ENCODE measurements at regions not wholly inside any gene's neighbourhood (a gene's known extent, or its start where the extent isn't known, plus 50 kb on each side); places are given as distances from the start of the nearest gene placed in this dataset.
"Not testable (repeated sequence)": the region's sequence is repeated elsewhere in the genome, so short reads cannot be mapped to it uniquely, and the experiment has no call there.

DNA sequence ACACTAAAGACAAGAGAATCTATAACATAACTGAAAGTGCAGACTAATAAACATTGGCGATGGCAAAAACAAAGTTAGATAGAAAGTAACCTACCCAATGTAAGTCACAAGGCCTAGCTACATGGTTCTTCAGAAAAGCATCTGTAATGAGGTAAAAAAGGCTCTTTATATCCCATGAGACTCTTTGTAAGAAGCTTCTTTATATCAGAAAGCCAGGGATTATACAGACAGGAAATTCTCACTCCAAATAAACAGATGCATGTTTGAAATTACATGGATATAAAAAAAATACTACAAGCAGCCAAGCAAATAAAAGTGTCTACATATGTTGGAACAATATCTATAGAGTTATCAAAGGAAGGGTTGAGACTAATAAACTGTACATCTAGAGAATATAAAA, 284.9 kb upstream of the NRSN1 start:
- DNase-seq, result no peak

DNA sequence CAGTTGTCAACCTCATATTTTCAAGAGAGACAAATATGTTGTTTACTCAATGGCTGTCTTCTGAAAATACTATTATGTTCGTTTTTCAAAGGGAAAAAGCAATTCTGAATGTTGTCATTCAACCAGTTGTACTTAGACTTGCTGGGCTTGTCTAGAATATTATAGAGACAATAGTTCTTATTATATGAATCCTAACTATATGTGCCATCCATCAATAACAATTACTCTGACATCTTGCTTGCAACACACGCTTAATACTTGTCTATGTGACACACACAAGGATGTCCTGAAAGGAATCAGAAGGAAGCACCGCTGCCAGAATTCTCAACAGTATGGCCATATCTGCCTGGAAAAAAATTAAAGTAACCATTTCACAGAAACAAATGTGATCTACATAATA, 283.3 kb upstream of the NRSN1 start:
- DNase-seq, result no peak

DNA sequence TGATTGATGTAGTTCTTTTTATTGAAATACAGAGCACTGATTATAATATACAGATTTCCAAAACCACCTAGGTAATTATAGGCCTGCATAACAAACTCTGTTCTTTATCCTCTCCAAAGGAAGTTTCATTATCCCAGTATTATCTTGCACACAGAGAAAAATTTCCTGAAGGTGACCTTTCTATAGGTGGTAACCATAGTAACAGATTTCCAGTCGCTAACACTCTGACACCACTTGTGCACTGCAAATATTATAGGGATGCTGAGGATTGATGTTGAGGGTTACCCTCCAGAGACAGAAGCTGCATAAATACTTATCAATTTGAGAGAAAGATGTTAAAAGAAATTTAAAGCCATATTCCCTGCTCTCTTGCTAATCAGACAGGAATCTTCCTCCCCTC, 274.5 kb upstream of the NRSN1 start:
- no peak for DNase-seq

DNA sequence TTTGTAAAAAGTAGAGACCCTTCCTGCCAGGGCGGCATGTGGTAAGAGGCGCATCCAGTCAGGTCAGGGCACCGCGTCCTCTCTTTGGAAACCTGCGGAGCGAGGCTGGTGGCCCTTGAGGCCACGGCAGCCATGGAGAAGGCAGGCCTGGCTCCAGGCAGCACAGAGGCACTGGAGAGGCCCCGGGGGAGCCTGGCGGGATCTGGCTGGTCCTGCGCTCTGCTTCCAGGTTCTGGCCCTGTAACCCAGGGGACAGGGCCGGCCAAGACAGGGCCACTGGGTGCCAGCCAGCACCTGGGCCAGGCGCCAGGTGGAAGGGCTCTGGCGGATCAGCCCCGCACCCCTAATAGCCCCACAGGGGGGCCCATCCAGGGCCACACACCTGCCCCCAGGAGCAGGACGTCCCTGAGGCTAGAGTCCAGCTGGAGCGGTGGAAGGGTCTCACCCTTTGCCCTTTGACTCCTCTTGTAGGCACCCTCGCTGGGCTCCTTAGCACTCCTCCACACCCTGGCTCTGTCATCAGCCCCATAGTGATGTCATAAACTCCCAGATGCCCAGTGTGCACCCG, 272.4 kb upstream of the NRSN1 start:
- DNase-seq, result not testable (repeated sequence)

DNA sequence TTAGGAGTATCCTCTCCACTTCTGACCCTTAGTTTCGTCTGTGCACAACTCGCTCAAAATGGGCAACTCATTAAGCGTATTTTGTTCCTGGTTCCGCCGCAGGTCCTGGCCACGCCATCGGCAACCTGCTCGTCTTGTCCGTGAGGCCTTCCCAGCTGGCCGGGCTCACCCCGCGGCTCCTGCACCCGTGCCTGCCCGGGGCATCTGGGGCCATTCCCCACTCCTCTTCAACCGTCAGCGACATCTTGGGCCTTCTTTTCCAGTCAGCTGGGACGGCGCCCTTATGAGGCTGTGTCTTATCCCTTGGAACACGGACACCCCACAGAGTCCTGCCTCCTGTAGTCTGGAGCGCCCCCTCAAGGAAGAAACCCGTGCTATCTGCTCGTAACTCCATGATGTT, 271.9 kb upstream of the NRSN1 start:
- DNase-seq, result not testable (repeated sequence)

DNA sequence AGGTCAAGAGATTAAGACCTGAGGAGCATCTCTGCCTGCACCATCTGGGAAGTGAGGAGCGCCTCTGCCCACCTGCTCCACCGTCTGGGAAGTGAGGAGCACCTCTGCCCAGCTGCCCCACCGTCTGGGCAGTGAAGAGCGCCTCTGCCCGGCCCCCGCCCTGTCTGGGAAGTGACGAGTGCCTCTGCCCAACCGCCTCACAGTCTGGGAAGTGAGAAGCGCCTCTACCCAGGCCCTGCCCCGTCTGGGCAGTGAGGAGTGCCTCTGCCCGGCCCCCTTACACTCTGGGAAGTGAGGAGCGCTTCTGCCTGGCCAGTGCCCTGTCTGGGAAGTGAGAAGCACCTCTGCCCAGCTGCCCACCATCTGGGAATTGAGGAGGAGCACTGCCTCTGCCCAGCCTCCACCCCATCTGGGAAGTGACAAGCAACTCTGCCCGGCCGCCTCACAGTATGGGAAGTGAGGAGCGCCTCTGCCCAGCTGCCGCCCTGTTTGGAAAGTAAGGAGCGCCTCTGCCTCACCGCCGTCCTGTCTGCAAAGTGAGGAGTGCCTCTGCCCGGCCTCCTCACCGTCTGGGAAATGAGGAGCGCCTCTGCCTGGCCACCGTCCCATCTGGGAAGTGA, 270.4 kb upstream of the NRSN1 start:
- DNase-seq, result no peak

DNA sequence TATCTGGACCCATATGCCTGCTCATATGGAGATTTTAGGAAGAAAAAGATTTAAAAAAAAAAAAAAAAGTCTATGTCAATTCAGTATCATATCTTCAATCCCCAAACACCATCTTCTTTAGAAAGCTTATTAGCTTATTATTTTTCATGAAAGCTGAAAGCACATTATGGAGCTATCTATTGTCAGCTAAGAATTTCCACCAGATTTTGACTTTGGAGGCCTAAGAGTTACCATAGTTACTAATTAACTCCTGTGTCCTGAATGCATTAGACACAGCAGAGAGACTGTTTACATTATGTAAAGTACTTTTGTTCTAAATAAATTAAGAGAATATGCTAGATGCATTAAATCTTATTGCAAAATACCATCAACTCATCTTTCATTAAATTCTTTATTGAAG, 255.5 kb upstream of the NRSN1 start:
- no peak for DNase-seq

DNA sequence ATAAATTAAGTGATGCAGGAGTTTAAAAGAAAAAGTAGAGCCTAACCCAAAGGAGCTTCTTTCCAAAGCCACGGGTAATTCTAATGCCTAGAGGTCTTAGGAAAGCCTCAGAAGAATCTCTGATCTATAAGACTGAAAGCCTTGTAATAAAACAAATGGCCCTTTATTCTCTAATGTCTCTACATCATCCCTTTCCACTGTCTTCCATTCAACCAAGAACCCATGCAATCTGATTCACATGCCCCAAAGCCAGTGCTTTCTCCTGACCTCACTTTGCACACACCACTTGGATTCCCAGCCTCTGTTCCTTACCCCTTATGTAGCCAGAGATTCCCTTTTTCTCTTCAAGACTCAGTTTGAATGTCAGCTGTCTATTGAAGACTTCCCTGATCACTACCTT, 252.9 kb upstream of the NRSN1 start:
- DNase-seq, result no peak

DNA sequence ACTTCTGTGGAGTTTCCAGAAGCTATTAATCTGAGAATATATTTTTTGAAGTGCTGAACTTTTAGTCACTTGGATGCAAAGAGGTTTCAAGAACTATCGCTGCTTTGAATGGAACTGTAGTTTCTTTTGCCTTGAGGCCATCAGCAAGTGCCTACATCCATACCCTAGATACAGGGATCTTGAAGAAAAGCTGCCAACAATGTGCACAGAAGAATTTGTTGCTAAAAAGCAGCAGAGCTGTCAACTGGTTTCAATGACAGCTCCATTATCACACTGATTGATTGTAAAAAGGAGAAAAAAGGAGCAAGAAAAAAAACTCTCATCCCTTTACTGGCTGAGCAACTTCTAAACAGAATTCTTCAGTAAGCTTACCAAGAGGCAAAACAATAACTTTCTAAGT, 251.0 kb upstream of the NRSN1 start:
- DNase-seq, result no peak

DNA sequence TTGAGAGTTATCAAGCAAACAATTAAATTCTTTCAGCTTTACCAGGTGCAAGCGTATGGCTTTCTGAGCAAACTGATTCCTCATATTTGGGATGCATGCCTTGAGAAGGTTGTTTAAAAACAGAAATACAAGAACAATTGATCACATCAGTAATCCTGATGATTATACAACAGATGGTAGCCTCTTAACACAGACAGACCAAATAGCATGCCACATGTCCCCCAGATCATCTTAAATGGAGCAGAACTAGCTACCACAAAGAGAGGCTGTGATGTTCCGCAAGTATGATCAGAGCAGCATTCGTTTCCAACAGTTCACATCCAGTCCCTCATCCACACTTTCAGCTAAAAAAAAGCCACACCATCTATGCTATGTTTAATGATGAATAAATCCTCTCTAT, 246.2 kb upstream of the NRSN1 start:
- DNase-seq, result no peak

DNA sequence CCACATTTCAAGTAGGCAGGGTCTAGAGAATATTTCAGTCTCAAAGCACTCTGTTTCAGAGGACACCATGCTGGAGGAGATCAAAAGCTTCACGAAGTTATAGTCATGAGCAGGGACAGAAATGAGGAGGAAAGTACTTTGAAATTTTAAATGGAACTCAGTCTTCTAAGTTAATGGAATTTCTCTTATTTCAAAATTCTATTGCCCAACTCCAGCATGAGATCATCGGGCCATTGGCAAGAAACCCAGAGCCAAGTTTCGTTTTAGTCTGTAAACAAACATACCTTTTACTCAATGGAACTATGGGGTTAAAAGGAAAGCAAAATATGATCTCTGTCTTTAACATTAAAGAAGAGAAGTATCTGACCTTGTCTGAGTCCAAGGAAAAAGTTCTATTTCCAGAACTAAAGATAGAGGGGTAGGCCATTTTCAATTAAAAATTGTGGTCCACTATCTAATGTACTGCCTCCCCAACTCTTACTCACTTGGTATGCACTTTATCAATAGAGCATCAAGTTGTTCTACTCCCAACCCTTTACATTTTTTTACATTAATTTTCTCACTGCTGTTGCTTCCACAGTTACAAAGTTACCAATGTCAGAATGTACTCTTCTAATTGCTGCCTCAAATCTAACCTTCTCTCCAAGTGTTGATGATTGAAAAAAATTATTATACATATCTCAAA, 235.3 kb upstream of the NRSN1 start:
- DNase-seq, result no peak

DNA sequence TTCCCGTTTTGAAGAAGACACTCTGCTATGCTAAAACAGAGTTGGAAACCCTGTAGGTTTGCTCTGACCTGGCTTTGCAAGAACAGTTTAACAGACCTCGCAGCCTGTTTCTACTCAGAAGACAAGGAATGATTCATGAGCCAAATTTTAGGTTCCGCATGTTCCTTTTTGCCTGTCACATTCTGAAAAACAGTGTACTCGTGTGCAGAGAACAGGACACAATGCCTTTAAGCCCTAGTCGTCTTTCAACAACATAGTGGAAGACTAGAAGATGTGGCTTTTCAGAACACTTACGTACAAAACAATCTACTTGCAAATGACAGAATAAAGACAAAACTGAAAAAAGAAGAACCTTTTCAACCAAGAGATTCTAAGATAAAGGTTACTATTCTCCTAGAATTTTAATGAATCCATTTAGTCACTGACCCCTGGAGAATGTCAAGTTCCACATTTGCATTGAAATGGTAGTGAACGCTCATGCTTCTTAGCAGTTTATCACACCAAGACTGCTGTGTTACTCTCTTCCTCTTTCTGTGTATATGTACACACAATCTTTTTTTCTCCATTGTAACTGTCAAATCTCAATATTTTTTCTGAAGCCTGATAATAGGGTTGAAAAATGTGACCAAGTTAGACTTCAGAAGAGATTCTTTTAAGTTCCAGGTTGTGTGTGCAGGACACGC, 220.7 kb upstream of the NRSN1 start:
- no peak for DNase-seq

DNA sequence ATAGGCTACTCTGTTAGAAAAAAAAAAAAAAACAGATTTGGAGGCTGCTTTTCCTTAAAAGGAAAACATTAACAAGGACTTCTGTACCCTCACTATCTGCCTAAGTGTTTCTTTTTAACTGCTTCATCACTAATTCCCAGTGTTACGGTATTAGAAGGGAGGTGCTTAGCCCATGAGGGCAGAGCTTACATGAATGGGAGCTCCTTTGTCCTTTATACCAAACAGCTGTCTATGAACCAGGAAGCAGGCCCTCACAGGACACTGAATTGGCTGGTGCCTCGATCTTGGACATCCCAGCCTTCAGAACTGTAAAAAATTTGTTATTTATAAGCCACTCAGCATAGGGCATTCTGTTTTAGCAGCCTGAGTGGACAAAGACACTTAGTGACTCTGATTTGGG, 215.6 kb upstream of the NRSN1 start:
- no peak for DNase-seq

DNA sequence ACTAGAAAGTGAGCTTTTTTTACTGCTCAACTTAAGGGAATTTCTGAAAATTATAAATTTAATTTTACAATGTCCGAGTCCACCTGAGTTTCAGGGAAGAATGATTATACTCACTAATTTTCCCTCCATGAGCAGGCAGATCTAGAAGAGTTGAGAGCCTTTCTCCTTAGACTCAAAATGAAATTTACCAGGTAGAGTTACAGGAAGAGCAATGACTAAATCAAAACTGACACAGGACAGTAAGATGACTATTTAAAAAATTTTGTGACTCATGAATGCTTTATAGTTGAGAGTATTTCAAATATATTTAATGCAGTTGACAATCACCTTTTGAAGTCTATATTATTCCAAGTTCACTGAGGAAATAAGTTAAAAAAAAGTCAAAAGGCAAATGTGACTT, 198.1 kb upstream of the NRSN1 start:
- no peak for DNase-seq

DNA sequence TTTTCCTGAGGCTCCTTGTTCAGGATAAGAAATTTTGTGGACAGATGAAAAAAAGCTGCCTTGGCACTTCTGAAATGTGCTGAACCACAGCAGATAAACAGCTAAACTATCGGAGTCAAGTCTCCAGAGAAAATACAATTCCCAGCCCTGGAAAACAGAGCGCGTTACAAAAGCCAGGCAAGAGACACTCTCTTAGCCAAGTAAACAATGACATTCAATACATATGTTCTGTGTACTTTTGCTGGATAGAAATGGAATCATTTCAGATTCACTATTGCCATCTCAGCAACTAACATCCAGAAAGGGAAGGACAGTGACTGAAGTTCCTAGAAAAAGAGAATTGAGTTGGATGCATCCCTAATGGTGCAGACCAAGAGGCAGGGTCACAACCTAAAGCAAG, 196.8 kb upstream of the NRSN1 start:
- no peak for DNase-seq

DNA sequence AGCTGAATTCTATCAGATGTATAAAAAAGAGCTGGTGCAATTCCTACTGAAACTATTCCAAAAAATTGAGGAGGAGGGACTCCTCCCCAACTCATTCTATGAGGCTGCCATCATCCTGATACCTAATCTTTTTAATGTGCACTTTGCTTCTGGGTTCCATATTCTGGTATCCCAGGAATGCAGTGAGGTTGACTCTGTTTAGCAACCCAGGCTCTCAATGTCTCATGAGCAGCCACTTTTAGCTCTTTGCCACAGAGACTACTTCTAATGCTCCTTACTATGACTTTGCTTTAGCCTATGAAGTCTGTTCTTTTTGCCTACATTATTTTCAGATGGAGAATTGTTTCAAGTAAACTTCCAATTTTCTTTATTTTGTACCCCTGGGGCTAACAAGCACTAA, 185.5 kb upstream of the NRSN1 start:
- DNase-seq, result no peak

DNA sequence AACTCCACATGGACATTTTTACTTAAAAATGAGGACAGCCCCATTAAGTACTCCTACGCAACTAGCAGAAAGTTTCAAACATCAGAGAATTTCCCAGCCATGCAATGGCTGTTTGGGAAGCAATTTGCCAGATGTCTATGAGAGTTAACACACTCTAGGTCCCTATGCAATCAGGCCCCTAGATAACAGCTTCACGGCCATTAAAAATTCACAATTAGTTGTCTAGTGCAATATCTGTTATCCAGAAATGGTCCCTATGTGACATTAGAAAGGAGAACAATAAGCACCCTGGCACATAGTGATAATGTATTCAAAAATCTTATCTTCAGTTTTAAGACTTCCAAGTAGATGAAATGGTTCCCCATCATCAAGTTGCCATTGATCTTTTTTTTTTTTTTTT, 174.3 kb upstream of the NRSN1 start:
- no peak for DNase-seq

DNA sequence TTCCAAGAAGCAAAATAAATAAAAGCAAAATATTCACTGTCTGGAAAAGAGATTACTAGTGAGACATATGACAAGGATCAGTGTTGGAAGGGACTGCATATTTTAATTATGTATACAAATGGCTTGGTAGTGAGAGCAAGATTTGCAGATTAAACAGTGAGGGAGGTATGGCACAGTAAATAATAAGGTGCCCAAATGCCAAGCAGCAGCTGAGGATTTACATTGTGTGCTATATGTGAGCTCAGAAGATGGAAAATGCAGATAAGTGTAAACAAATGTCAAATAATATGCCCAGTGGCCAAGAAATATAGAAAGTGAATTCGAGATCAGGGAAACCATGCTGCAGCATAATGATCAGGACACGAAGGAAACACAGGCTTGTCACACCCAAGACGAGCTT, 173.8 kb upstream of the NRSN1 start:
- no peak for DNase-seq

DNA sequence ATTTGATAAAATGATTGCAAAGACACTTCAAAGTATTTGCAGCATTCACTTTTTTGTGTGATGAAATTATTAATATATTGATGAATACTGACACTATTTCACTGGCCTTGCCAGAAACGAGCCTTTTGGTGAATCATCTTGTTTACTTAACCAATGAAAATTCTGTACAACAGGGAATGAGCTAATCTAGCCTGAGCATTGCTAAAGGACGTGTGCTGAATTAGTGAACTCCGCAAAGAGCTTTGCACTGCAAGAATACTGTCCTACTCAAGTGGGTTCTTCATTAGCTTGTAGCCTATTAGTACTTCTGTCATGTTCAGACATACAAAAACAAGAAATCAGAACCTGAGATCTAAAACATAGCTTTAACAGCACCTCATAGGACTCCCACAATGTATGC, 172.0 kb upstream of the NRSN1 start:
- no peak for DNase-seq

DNA sequence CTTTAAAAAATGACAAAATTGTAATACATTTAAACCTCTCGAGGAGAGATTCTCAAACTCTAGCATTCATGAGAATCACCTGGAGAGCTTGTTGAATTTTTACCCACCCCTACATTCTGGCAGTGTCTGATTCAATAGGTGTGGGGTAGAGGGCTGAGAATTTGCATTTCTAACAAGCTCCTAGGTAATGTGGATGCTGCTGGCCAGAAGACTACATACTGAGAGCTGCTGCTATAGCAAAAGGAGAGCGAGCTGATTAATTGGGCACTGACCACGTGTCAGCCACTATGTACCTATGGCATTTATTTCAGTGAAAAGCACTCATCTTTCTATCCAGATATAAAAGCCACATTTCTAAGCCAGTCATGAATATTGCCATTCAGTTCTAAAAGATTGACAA, 169.0 kb upstream of the NRSN1 start:
- no peak for DNase-seq

DNA sequence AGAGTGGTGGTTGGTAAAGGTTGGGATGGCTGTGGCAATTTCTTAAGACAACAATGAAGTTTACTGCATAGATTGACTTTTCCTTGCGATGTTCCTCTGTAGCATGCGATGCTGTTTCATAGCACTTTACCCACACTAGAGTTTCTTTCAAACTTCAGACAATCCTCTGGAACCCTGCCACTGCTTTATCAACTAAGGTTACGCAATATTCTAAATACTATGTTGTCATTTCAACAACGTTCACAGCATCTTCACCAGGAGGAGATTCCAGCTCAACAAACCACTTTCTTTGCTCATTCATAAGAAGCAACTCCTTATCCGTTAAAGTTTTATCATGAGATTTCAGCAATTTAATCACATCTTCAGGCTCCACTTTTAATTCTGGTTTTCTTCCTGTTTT, 161.2 kb upstream of the NRSN1 start:
- no peak for DNase-seq

DNA sequence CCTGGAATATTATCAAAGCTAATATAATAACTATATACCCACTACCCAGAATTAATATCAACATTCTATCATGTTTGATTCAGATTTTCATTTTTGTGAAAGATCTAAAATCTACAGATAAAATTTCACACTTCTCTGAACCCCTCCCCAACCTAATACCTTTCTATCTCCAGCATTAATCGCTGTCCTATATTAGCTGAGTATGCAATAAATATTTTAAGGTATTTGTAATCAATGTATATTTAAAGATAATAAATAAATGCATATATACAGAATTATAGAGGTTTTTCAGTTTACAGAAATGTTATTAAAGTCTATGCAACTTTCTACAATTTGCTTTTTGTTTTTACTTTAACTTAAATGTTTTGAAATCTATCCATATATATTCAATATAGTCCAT, 156.7 kb upstream of the NRSN1 start:
- no peak for DNase-seq

DNA sequence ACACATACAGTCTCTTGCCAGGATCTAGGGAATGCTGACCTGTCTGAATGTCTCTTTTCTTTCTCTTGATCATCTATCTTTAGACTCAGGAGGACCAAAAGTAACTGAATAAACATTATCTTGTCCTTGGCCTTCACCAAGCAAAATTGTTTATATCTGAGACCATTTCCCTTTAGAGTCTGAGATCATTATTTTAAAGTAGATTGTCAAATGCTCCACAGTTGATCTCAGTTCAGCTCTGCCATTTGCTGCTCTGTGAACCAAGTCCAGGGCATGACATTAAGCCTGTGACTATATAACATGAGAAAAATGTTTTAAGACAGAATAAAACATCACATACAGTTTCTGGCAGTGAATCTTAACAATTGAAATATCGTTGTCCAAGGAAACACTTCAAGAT, 148.3 kb upstream of the NRSN1 start:
- DNase-seq, result no peak

DNA sequence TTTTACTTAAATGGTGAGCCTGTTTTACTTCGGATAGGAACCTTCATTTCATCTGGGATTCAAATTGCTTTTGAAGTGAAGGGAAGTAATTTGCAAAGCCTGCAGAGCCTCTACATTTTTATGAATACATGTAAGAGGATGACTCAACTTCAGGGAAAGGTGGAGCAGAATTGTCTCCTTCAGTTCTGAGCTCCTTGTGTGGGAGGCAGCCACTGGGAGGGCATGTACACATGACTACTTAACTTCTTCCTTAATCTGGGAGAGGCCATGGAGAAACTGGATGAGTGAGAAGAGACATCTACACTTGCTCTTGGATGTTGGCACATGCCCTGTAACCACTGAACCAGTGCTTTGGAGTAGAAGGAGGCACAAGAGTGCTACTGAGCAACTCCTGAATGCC, 145.1 kb upstream of the NRSN1 start:
- no peak for DNase-seq
